Adrenal gland (tissue), 9 donors: ENCODE measurements at regions not wholly inside any gene's neighbourhood (a gene's known extent, or its start where the extent isn't known, plus 50 kb on each side); places are given as distances from the start of the nearest gene placed in this dataset.

Experiments
- DNase-seq, 7 donors: peaks; one replicate each; pipeline ENCODE4 v3.0.0-alpha.2; 2019 to 2020
- H3K27ac ChIP-seq, 5 donors: fragments of 200-600 bp; sonication (generic) in 4 of 5; 1 replicate in 3 of 5; 2 replicates in 2 of 5; pipeline versions ENCODE4 v1.5.1 to v1.8.0; 2016 to 2020; ENCODE audit warnings: mild to moderate bottlenecking in 1 of 5
- H3K27me3 ChIP-seq: fragments of 200-600 bp; 2 replicates; pipeline ENCODE4 v1.8.0; 2021
- H3K36me3 ChIP-seq, 2 donors: fragments of 200-600 bp; replicated peaks in 1 of 2; 1 replicate in 1 of 2; 2 replicates in 1 of 2; pipeline versions ENCODE4 v1.5.1 to v1.8.0; 2018 to 2022
- H3K4me1 ChIP-seq, 2 donors: fragments of 200-600 bp; replicated peaks in 1 of 2; 1 replicate in 1 of 2; 2 replicates in 1 of 2; pipeline versions ENCODE4 v1.5.1 to v1.8.0; 2018 to 2021
- H3K4me3 ChIP-seq, 4 donors: fragments of 200-600 bp; sonication (generic) in 3 of 4; one replicate each; pipeline ENCODE4 v1.5.1; 2016 to 2018
- H3K9me3 ChIP-seq, 3 donors: fragments of 200-600 bp; sonication (generic) in 1 of 3; replicated peaks in 1 of 3; 1 replicate in 2 of 3; 2 replicates in 1 of 3; pipeline versions ENCODE4 v1.5.1 to v1.8.0; 2016 to 2021
- POLR2A ChIP-seq, 2 donors: fragments of 450-650 bp; IDR thresholded peaks; one replicate each; pipeline ENCODE4 v1.6.1; 2017; ENCODE audit warnings: antibody characterized with exemption in 2 of 2, mild to moderate bottlenecking in 2 of 2, moderate library complexity in 1 of 2
- WGBS, 4 donors: extraction: QIAGEN DNeasy Blood & Tissue Kit in 2 of 4; methylation state at CpG; one replicate each; pipeline versions ENCODE4 v1.1.5 to v1.1.7; 2013 to 2017; 5-methylcytosine and 5-hydroxymethylcytosine counted together
- intact Hi-C, 2 donors: fragments of 100-400 bp; cut with DNase I; formaldehyde crosslinking; loops; one replicate each; pipeline versions ENCODE4 v1.14.1 to v1.15.0; 2022 to 2023
- TF ChIP-seq, protein P1 (sequence below), 6 experiments: fragments of 450-650 bp in 4 of 6; fragments of 200-600 bp in 2 of 6; sonication (generic) in 1 of 6; IDR thresholded peaks; 1 replicate in 5 of 6; 2 replicates in 1 of 6; pipeline versions ENCODE4 v1.5.1 to v1.8.0; 2016 to 2021; ENCODE audit warnings: antibody characterized with exemption in 6 of 6, mild to moderate bottlenecking in 2 of 6, moderate library complexity in 1 of 6
- donor health status: healthy with polysubstance abuse.
- donor health status: Bipolar disorder and iron deficiency.
- donor health status: DM: yes; HTN: yes; CAD: no.
- donor health status: DM: no; HTN: no; CAD: no.
- donor health status: DM: no; HTN: no; CAD: no.

GRCh38 chr2:15058015-15058720 is 425.7 kb downstream of the LRATD1 start:
- no peaks in the 10 kb centered on the region for H3K9me3 ChIP-seq
- H3K4me3 ChIP-seq: no peak overlapping the region
- WGBS, 4 donors: 68 to 86% (median 76%) methylated on average over 5 to 6 of the region's 6 CpGs
- H3K27ac ChIP-seq: no peak overlapping the region
- TF ChIP-seq, protein P1, sequence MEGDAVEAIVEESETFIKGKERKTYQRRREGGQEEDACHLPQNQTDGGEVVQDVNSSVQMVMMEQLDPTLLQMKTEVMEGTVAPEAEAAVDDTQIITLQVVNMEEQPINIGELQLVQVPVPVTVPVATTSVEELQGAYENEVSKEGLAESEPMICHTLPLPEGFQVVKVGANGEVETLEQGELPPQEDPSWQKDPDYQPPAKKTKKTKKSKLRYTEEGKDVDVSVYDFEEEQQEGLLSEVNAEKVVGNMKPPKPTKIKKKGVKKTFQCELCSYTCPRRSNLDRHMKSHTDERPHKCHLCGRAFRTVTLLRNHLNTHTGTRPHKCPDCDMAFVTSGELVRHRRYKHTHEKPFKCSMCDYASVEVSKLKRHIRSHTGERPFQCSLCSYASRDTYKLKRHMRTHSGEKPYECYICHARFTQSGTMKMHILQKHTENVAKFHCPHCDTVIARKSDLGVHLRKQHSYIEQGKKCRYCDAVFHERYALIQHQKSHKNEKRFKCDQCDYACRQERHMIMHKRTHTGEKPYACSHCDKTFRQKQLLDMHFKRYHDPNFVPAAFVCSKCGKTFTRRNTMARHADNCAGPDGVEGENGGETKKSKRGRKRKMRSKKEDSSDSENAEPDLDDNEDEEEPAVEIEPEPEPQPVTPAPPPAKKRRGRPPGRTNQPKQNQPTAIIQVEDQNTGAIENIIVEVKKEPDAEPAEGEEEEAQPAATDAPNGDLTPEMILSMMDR (IDR thresholded peaks at IDR 0.05): no peak
- no peak for TF ChIP-seq POLR2A (IDR thresholded peaks at IDR 0.05)
- no peaks in the 10 kb centered on the region for H3K27me3 ChIP-seq
- no peaks in the 10 kb centered on the region for H3K4me1 ChIP-seq
- intact Hi-C loops: no loop called here
- no peaks in the 10 kb centered on the region for H3K36me3 ChIP-seq
- no peak for DNase-seq

DNA sequence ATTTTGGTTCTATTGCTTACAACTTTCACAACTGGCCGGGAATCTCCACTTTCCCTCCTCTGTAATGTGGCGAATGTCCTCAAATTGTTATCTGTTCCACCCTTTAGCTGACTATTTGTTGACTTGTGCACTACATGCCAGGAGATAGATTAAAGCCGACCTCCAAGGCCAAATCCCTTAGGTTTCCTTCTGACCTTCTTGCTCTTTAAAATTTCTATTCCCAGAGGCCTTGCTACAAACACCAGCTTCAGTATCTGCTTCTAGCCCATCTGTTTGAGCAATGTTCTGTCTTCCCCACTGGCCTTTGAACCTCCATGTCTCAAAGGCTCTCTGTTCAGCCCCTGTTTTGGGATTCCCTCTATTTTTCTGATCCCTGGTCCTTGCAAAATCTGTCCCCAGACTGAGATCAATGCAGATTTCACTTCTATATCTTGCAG is 426.2 kb downstream of the LRATD1 start:
- Histone ChIP-seq H3K36me3 (no peaks in the 10 kb centered on the region), H3K9me3 (no peaks in the 10 kb centered on the region), H3K27me3 (no peaks in the 10 kb centered on the region), H3K27ac (no peak overlapping the region), H3K4me1 (no peaks in the 10 kb centered on the region), H3K4me3 (no peak overlapping the region)
- intact Hi-C loops: no loop called here
- WGBS, 4 donors: 41 to 54% (median 51%) methylated on average over 3 of the region's 3 CpGs
- no peak for DNase-seq
- TF ChIP-seq, protein P1 (IDR thresholded peaks at IDR 0.05): no peak
- no peak for TF ChIP-seq POLR2A (IDR thresholded peaks at IDR 0.05)

DNA sequence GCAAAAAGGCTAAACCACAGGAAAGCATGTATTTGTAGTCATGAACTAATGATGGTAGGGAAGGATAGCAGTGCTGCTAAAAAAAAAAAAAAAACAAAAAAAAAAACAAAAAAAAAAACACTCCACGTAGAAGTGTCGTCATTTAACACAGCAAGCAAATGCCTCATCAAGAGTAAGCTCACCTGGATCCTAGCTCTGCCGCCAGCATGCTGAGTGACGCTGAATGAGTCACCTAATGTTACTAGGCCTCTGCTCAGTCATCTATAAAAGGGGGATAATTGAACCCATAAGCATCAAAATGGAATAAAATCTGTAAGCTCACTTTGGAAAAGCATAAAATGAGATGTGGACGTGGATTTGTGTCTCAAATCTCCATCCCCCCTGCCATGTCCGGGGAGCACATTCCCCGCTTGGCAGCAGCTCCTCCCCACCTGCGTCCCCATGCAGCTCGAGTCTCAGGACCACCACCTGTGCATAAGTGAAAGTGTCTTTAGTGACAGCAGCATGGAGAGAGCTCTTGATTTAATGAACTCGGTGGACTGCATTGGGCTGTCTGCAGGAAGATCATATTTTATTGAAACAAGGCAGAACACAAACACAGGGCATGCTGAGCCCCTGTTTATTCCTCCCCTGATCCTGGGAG is 427.5 kb downstream of the LRATD1 start:
- Histone ChIP-seq H3K4me1 (no peaks in the 10 kb centered on the region), H3K27ac (no peak overlapping the region), H3K9me3 (no peaks in the 10 kb centered on the region), H3K36me3 (no peaks in the 10 kb centered on the region), H3K4me3 (no peak overlapping the region), H3K27me3 (no peaks in the 10 kb centered on the region)
- intact Hi-C loops: no loop called here
- TF ChIP-seq, protein P1 (IDR thresholded peaks at IDR 0.05): no peak
- TF ChIP-seq POLR2A (IDR thresholded peaks at IDR 0.05): no peak
- WGBS, 4 donors: 72 to 89% (median 77%) methylated on average over 10 of the region's 10 CpGs
- DNase-seq: no peak

DNA sequence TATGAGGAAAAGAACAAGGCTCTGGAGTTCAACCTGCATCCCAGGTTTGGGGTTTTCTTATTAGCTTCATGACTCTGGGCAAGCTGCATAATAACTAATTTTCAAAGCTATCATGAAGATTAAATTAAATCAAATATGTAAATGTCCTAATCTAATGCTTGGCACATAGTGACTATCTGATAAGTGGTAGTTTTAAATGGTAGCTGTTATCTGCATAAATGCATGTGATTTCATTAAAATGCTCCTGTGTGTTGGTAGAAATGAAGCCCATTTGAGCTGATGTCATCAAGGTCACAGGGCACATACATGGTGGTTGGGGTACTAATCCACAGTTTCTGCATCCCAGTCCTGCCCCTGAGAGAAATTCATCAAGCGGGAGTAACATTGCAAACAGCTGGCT is 428.8 kb downstream of the LRATD1 start:
- Histone ChIP-seq H3K4me3 (no peak overlapping the region), H3K27ac (no peak overlapping the region), H3K27me3 (no peaks in the 10 kb centered on the region), H3K9me3 (no peaks in the 10 kb centered on the region), H3K4me1 (no peaks in the 10 kb centered on the region), H3K36me3 (no peaks in the 10 kb centered on the region)
- intact Hi-C loops: no loop called here
- WGBS, 4 donors: 92 to 100% (median 96%) methylated on average over 1 of the region's 1 CpG; no CpG with 5 or more reads in 1 of the 4 donors
- TF ChIP-seq POLR2A (IDR thresholded peaks at IDR 0.05): no peak
- TF ChIP-seq, protein P1 (IDR thresholded peaks at IDR 0.05): no peak
- DNase-seq: no peak
